Transverse colon (tissue), 4 donors: ENCODE measurements at regions not wholly inside any gene's neighbourhood (a gene's known extent, or its start where the extent isn't known, plus 50 kb on each side); places are given as distances from the start of the nearest gene placed in this dataset.

ENCODE experiments used
- DNase-seq: peaks from one replicate; pipeline ENCODE4 v3.0.0-alpha.2; 2019
- H3K27ac ChIP-seq, 4 donors: fragments of 200-600 bp; sonication (generic); 2 replicates each; pipeline ENCODE4 v1.5.1; 2016 to 2018; ENCODE audit warnings: inconsistent platforms in 4 of 4
- H3K27me3 ChIP-seq: fragments of 200-600 bp; sonication (generic); 2 replicates; pipeline ENCODE4 v1.5.1; 2017; ENCODE audit warnings: inconsistent platforms
- H3K36me3 ChIP-seq, 4 donors: fragments of 200-600 bp; sonication (generic); 2 replicates each; pipeline ENCODE4 v1.5.1; 2017 to 2019; ENCODE audit warnings: inconsistent platforms in 4 of 4
- H3K4me1 ChIP-seq, 4 donors: fragments of 200-600 bp; sonication (generic); 2 replicates each; pipeline ENCODE4 v1.5.1; 2017 to 2020; ENCODE audit warnings: inconsistent platforms in 4 of 4
- H3K4me3 ChIP-seq, 4 donors: fragments of 200-600 bp; sonication (generic); 1 replicate in 1 of 4; 2 replicates in 3 of 4; pipeline versions ENCODE4 v1.5.1 to v1.6.1; 2017 to 2019; ENCODE audit warnings: inconsistent platforms in 4 of 4
- H3K9me3 ChIP-seq, 2 donors: fragments of 200-600 bp; sonication (generic); 2 replicates each; pipeline ENCODE4 v1.5.1; 2017 to 2019; ENCODE audit warnings: inconsistent platforms in 2 of 2
- CTCF ChIP-seq, 5 experiments: fragments of 200-600 bp in 3 of 5; fragments of 450-650 bp in 2 of 5; sonication (generic) in 3 of 5; IDR thresholded peaks; 1 replicate in 2 of 5; 2 replicates in 3 of 5; pipeline ENCODE4 v1.5.1; 2016 to 2017; ENCODE audit warnings: antibody characterized with exemption in 5 of 5, inconsistent platforms in 3 of 5, mild to moderate bottlenecking in 2 of 5, moderate library complexity in 1 of 5
- EP300 ChIP-seq: sonication (generic); formaldehyde crosslinking; IDR thresholded peaks from one replicate; pipeline ENCODE4 v1.6.1; 2017; ENCODE audit warnings: antibody characterized with exemption, low read depth
- POLR2A ChIP-seq: fragments of 450-650 bp; IDR thresholded peaks from one replicate; pipeline ENCODE4 v1.6.1; 2016; ENCODE audit warnings: antibody characterized with exemption, mild to moderate bottlenecking, moderate library complexity
- POLR2AphosphoS5 ChIP-seq, 3 donors: sonication (generic); formaldehyde crosslinking; IDR thresholded peaks; one replicate each; pipeline ENCODE4 v1.6.1; 2016; ENCODE audit warnings: antibody characterized with exemption in 3 of 3
- WGBS, 2 donors: methylation state at CpG; one replicate each; pipeline ENCODE4 v1.1.5; 2018; ENCODE audit warnings: low coverage in 1 of 2; 5-methylcytosine and 5-hydroxymethylcytosine counted together
- in situ Hi-C, 4 donors: fragments of 200-750 bp; cut with MboI; loops; one replicate each; pipeline versions ENCODE4 v1.15.0 to v1.15.1; 2017; ENCODE audit warnings: low sequenced_read_pairs in 3 of 4, low pct_ligation_motif_present in 1 of 4, low pct_unique_long_range_greater_than_20kb in 1 of 4
- intact Hi-C: fragments of 100-400 bp; cut with DNase I; formaldehyde crosslinking; loops from one replicate; pipeline ENCODE4 v1.15.1; 2023; ENCODE audit warnings: low total_unique reads

- Histone ChIP-seq H3K4me1 (no peaks in the 10 kb centered on the region), H3K36me3 (no peaks in the 10 kb centered on the region), H3K4me3 (no peak overlapping the region), H3K27ac (no peak overlapping the region), H3K27me3 (peaks cover 29% of the 10 kb centered on the region), H3K9me3 (no peaks in the 10 kb centered on the region)
- no peak for DNase-seq
- intact Hi-C loops, result no loop called here
- whole genome bisulfite sequencing, 2 donors, result 32 to 40% methylated on average over 1 to 16 of the region's 16 CpGs
- in situ Hi-C loops, result no loop called here
- TF ChIP-seq POLR2A (no peak), EP300 (no peak), CTCF (IDR thresholded peaks at IDR 0.05) (no peak), POLR2AphosphoS5 (IDR thresholded peaks at IDR 0.05) (no peak)
Observed at GRCh38 chr17:79152636-79153035, 78.0 kb downstream of the ENGASE start.

- H3K9me3 ChIP-seq, result no peaks in the 10 kb centered on the region
- no peak overlapping the region for H3K27ac ChIP-seq
- WGBS, 2 donors, result 0 to 32% methylated on average over 1 to 9 of the region's 13 CpGs
- H3K4me1 ChIP-seq, result no peaks in the 10 kb centered on the region
- TF ChIP-seq POLR2A, result no peak
- no peak for TF ChIP-seq CTCF (IDR thresholded peaks at IDR 0.05)
- no peak for TF ChIP-seq EP300
- TF ChIP-seq POLR2AphosphoS5 (IDR thresholded peaks at IDR 0.05), result no peak
- no peaks in the 10 kb centered on the region for H3K36me3 ChIP-seq
- no peak for DNase-seq
- H3K27me3 ChIP-seq, result peaks cover 29% of the 10 kb centered on the region
- intact Hi-C loops, result no loop called here
- H3K4me3 ChIP-seq, result no peak overlapping the region
- in situ Hi-C loops, result no loop called here
Observed at GRCh38 chr17:79152110-79152509, 77.5 kb downstream of the ENGASE start.

- in situ Hi-C loops (no loop called here), intact Hi-C loops (no loop called here)
- H3K27ac ChIP-seq, result no peak overlapping the region
- no peak for DNase-seq
- no peaks in the 10 kb centered on the region for H3K4me1 ChIP-seq
- TF ChIP-seq EP300 (no peak), POLR2A (no peak), CTCF (IDR thresholded peaks at IDR 0.05) (no peak)
- H3K9me3 ChIP-seq, result no peaks in the 10 kb centered on the region
- 62% methylated on average over 19 of the region's 19 CpGs; no CpG with 5 or more reads in 1 of the 2 donors for WGBS, 2 donors
- H3K36me3 ChIP-seq, result no peaks in the 10 kb centered on the region
- H3K4me3 ChIP-seq, result no peak overlapping the region
- H3K27me3 ChIP-seq, result peaks cover 29% of the 10 kb centered on the region
Observed at GRCh38 chr17:79150799-79151198, 76.2 kb downstream of the ENGASE start.

- DNase-seq, result no peak
- H3K9me3 ChIP-seq, result no peaks in the 10 kb centered on the region
- H3K4me1 ChIP-seq, result no peaks in the 10 kb centered on the region
- 52% methylated on average over 14 of the region's 14 CpGs; no CpG with 5 or more reads in 1 of the 2 donors for WGBS, 2 donors
- no peaks in the 10 kb centered on the region for H3K36me3 ChIP-seq
- in situ Hi-C loops, result no loop called here
- H3K27ac ChIP-seq, result no peak overlapping the region
- TF ChIP-seq EP300, result no peak
- TF ChIP-seq CTCF (IDR thresholded peaks at IDR 0.05), result no peak
- no peak for TF ChIP-seq POLR2A
- no peak for TF ChIP-seq POLR2AphosphoS5 (IDR thresholded peaks at IDR 0.05)
- peaks cover 29% of the 10 kb centered on the region for H3K27me3 ChIP-seq
- intact Hi-C loops, result no loop called here
- H3K4me3 ChIP-seq, result no peak overlapping the region
Observed at GRCh38 chr17:79150035-79150733, 75.6 kb downstream of the ENGASE start.
